HG02938 (cell line): ENCODE measurements at regions not wholly inside any gene's neighbourhood (a gene's known extent, or its start where the extent isn't known, plus 50 kb on each side); places are given as distances from the start of the nearest gene placed in this dataset.

Experiments used
- ATAC-seq: cut with Tn5 transposase; IDR thresholded peaks from one replicate; pipeline ENCODE4 v1.9.1; 2021; ENCODE audit warnings: mild to moderate bottlenecking, moderate library complexity; ENCODE audit not compliant: unreplicated experiment

GRCh38 chr6:137731600-137731959, 135.5 kb upstream of the TNFAIP3 start:
- no peak for ATAC-seq

GRCh38 chr6:137731960-137732616, 135.0 kb upstream of the TNFAIP3 start:
- ATAC-seq: no peak

- ATAC-seq: no peak
Measured at GRCh38 chr6:137733372-137733771, 133.7 kb upstream of the TNFAIP3 start.

GRCh38 chr6:137734005-137734874, 132.8 kb upstream of the TNFAIP3 start:
- ATAC-seq: no peak

- no peak for ATAC-seq
Measured at GRCh38 chr6:137734875-137735182, 132.2 kb upstream of the TNFAIP3 start.

GRCh38 chr6:137736048-137736818, 130.8 kb upstream of the TNFAIP3 start:
- ATAC-seq: peak; percentile 87

GRCh38 chr6:137736911-137737310, 130.1 kb upstream of the TNFAIP3 start:
- no peak for ATAC-seq

- no peak for ATAC-seq
Measured at GRCh38 chr6:137737836-137738596, 129.0 kb upstream of the TNFAIP3 start.

- ATAC-seq: no peak
Measured at GRCh38 chr6:137738931-137739504, 128.0 kb upstream of the TNFAIP3 start.

- ATAC-seq: no peak
Measured at GRCh38 chr6:137739544-137739943, 127.5 kb upstream of the TNFAIP3 start.

- no peak for ATAC-seq
Measured at GRCh38 chr6:137740091-137740755, 126.8 kb upstream of the TNFAIP3 start.

GRCh38 chr6:137740967-137741761, 125.9 kb upstream of the TNFAIP3 start:
- ATAC-seq: no peak

GRCh38 chr6:137743493-137743892, 123.6 kb upstream of the TNFAIP3 start:
- ATAC-seq: no peak

- ATAC-seq: no peak
Measured at GRCh38 chr6:137744877-137745276, 122.2 kb upstream of the TNFAIP3 start.

- ATAC-seq: no peak
Measured at GRCh38 chr6:137745321-137745720, 121.7 kb upstream of the TNFAIP3 start.

GRCh38 chr6:137746264-137746663, 120.8 kb upstream of the TNFAIP3 start:
- ATAC-seq: no peak

GRCh38 chr6:137749696-137750211, 117.3 kb upstream of the TNFAIP3 start:
- no peak for ATAC-seq

GRCh38 chr6:137750297-137750696, 116.8 kb upstream of the TNFAIP3 start:
- ATAC-seq: no peak
